Keratinocyte (primary cell): ENCODE measurements at regions not wholly inside any gene's neighbourhood (a gene's known extent, or its start where the extent isn't known, plus 50 kb on each side); places are given as distances from the start of the nearest gene placed in this dataset.

Experiments
- DNase-seq: peaks from one replicate; pipeline ENCODE4 v3.0.0-alpha.2; 2011; ENCODE audit warnings: low read depth, missing footprints, low spot score
- FAIRE-seq: peaks from 2 replicates; lab custom pipeline; 2011; peaks lifted over from hg19 to GRCh38; lab: Jason Lieb, UNC
- H2AFZ ChIP-seq: 2 replicates; pipeline ENCODE4 v1.6.0; 2012; ENCODE audit warnings: low read length, control low read depth, inconsistent platforms; ENCODE audit not compliant: control insufficient read depth
- H3K27ac ChIP-seq: 2 replicates; pipeline ENCODE4 v1.5.1; 2011; ENCODE audit warnings: low read length; ENCODE audit not compliant: control insufficient read depth, insufficient read depth
- H3K27me3 ChIP-seq: 3 replicates; pipeline ENCODE4 v1.6.0; 2011; ENCODE audit warnings: low read length; ENCODE audit not compliant: control insufficient read depth, insufficient read depth; ENCODE audit errors: extremely low read depth
- H3K36me3 ChIP-seq, 2 experiments: 2 replicates in 1 of 2; 3 replicates in 1 of 2; pipeline ENCODE4 v1.5.1; 2011; ENCODE audit warnings: low read length in 2 of 2, mild to moderate bottlenecking in 1 of 2; ENCODE audit not compliant: control insufficient read depth in 2 of 2, insufficient read depth in 2 of 2; ENCODE audit errors: extremely low read depth in 1 of 2
- H3K4me1 ChIP-seq: 3 replicates; pipeline ENCODE4 v1.5.1; 2011; ENCODE audit warnings: low read length; ENCODE audit not compliant: control insufficient read depth, insufficient read depth; ENCODE audit errors: extremely low read depth
- H3K4me2 ChIP-seq: 3 replicates; pipeline ENCODE4 v1.6.0; 2011; ENCODE audit warnings: low read depth, low read length; ENCODE audit not compliant: control insufficient read depth, insufficient read depth; ENCODE audit errors: extremely low read depth
- H3K4me3 ChIP-seq, 3 experiments: fragments of 200-600 bp in 1 of 3; sonication (generic) in 1 of 3; 2 replicates in 2 of 3; 3 replicates in 1 of 3; pipeline ENCODE4 v1.5.1; 2011 to 2016; ENCODE audit warnings: low read length in 3 of 3, mild to moderate bottlenecking in 3 of 3, control low read depth in 2 of 3, inconsistent platforms in 1 of 3, low read depth in 1 of 3, mixed read lengths in 1 of 3, mixed run types in 1 of 3, moderate library complexity in 1 of 3; ENCODE audit not compliant: control insufficient read depth in 2 of 3, insufficient read depth in 2 of 3; ENCODE audit errors: extremely low read depth in 1 of 3
- H3K79me2 ChIP-seq: 2 replicates; pipeline ENCODE4 v1.6.0; 2012; ENCODE audit warnings: low read length; ENCODE audit not compliant: control insufficient read depth, insufficient read depth
- H3K9ac ChIP-seq: 3 replicates; pipeline ENCODE4 v1.6.0; 2011; ENCODE audit warnings: low read length; ENCODE audit not compliant: control insufficient read depth, insufficient read depth; ENCODE audit errors: extremely low read depth
- H3K9me1 ChIP-seq: 3 replicates; pipeline ENCODE4 v1.6.0; 2011; ENCODE audit warnings: low read length; ENCODE audit not compliant: control insufficient read depth, insufficient read depth; ENCODE audit errors: extremely low read depth
- H3K9me3 ChIP-seq: 2 replicates; pipeline ENCODE4 v1.5.1; 2012; ENCODE audit warnings: low read depth, low read length; ENCODE audit not compliant: control insufficient read depth
- H4K20me1 ChIP-seq: 3 replicates; pipeline ENCODE4 v1.6.0; 2011; ENCODE audit warnings: low read length; ENCODE audit not compliant: control insufficient read depth, insufficient read depth; ENCODE audit errors: extremely low read depth
- CTCF ChIP-seq, 3 experiments: IDR thresholded peaks in 1 of 3; conservative IDR thresholded peaks in 1 of 3; optimal IDR thresholded peaks in 1 of 3; 2 replicates in 2 of 3; 3 replicates in 1 of 3; pipeline versions ENCODE3 to v1.5.1; 2011; ENCODE audit warnings: low read length in 3 of 3, mild to moderate bottlenecking in 3 of 3, moderate library complexity in 2 of 3, control low read depth in 1 of 3, inconsistent platforms in 1 of 3; ENCODE audit not compliant: insufficient read depth in 2 of 3; ENCODE audit errors: extremely low read depth in 1 of 3
- EZH2 ChIP-seq: IDR thresholded peaks from one replicate; pipeline ENCODE4 v1.6.1; 2012; ENCODE audit warnings: inconsistent platforms, mild to moderate bottlenecking, low read length, moderate library complexity
- dilution Hi-C: fragments of 300-500 bp; cut with MboI; formaldehyde crosslinking; loops from one replicate; pipeline ENCODE4 v1.7.0; 2020; ENCODE audit warnings: low sequenced_read_pairs; ENCODE audit not compliant: extremely low pct_ligation_motif_present

GRCh38 chr14:32018391-32019092, 58.6 kb upstream of the ARHGAP5 start:
- no peaks in the 10 kb centered on the region for H3K9me3 ChIP-seq
- no peak overlapping the region for H3K27ac ChIP-seq
- dilution Hi-C loops = no loop called here
- H3K27me3 ChIP-seq = no peaks in the 10 kb centered on the region
- peak; percentile 51 for FAIRE-seq
- peak overlapping the region in 1 of 3 experiments; percentile 28 for H3K4me3 ChIP-seq
- TF ChIP-seq CTCF (optimal IDR thresholded peaks at IDR 0.05 in 1 of 3, IDR thresholded peaks at IDR 0.05 in 1 of 3, conservative IDR thresholded peaks at IDR 0.05 in 1 of 3; ENCODE audit: extremely low read depth in 1 of 3, insufficient read depth in 2 of 3, low read length in 3 of 3) (no peak), EZH2 (no peak)
- no peak for DNase-seq
- H2AFZ ChIP-seq = peak overlapping the region; percentile 76
- H3K4me2 ChIP-seq = peak overlapping the region; percentile 74
- H4K20me1 ChIP-seq = no peaks in the 10 kb centered on the region
- no peaks in the 10 kb centered on the region for H3K9me1 ChIP-seq
- no peaks in the 10 kb centered on the region for H3K79me2 ChIP-seq
- H3K9ac ChIP-seq = no peak overlapping the region
- peaks cover 20% of the 10 kb centered on the region for H3K4me1 ChIP-seq
- no peaks in the 10 kb centered on the region for H3K36me3 ChIP-seq

- H4K20me1 ChIP-seq = no peaks in the 10 kb centered on the region
- no peaks in the 10 kb centered on the region for H3K9me1 ChIP-seq
- H3K9ac ChIP-seq = no peak overlapping the region
- peak overlapping the region; percentile 74 for H3K4me2 ChIP-seq
- peak overlapping the region; percentile 76 for H2AFZ ChIP-seq
- H3K9me3 ChIP-seq = no peaks in the 10 kb centered on the region
- peak overlapping the region in 1 of 3 experiments; percentile 25 for H3K4me3 ChIP-seq
- H3K36me3 ChIP-seq = no peaks in the 10 kb centered on the region
- H3K27ac ChIP-seq = peak overlapping the region; percentile 10
- dilution Hi-C loops = no loop called here
- TF ChIP-seq EZH2 (no peak), CTCF (optimal IDR thresholded peaks at IDR 0.05 in 1 of 3, IDR thresholded peaks at IDR 0.05 in 1 of 3, conservative IDR thresholded peaks at IDR 0.05 in 1 of 3; ENCODE audit: extremely low read depth in 1 of 3, insufficient read depth in 2 of 3, low read length in 3 of 3) (no peak)
- H3K4me1 ChIP-seq = peaks cover 20% of the 10 kb centered on the region
- no peaks in the 10 kb centered on the region for H3K79me2 ChIP-seq
- FAIRE-seq (no peak), DNase-seq (no peak)
- no peaks in the 10 kb centered on the region for H3K27me3 ChIP-seq
Measured at GRCh38 chr14:32019276-32019675, 57.8 kb upstream of the ARHGAP5 start.
